H9 (cell line): ENCODE measurements at regions not wholly inside any gene's neighbourhood (a gene's known extent, or its start where the extent isn't known, plus 50 kb on each side); places are given as distances from the start of the nearest gene placed in this dataset.

ENCODE experiments used
- DNase-seq: peaks from one replicate; pipeline ENCODE4 v3.0.0-alpha.2; 2017
- H2AFZ ChIP-seq: one replicate; pipeline ENCODE4 v1.6.1; 2013; ENCODE audit warnings: mild to moderate bottlenecking, low read length, control low read depth, moderate library complexity
- H2AK5ac ChIP-seq: 2 replicates; pipeline ENCODE4 v1.6.1; 2013; ENCODE audit warnings: low read length, control low read depth, mixed read lengths; ENCODE audit not compliant: insufficient read length
- H2BK120ac ChIP-seq: one replicate; pipeline ENCODE4 v1.6.1; 2013; ENCODE audit warnings: low read depth, mild to moderate bottlenecking, low read length, control low read depth, inconsistent platforms; ENCODE audit not compliant: poor library complexity, severe bottlenecking
- H2BK12ac ChIP-seq: 2 replicates; pipeline ENCODE4 v1.6.1; 2013; ENCODE audit warnings: low read length, control low read depth, mixed read lengths, low read depth; ENCODE audit not compliant: insufficient read length
- H2BK15ac ChIP-seq: 2 replicates; pipeline ENCODE4 v1.6.1; 2013; ENCODE audit warnings: low read depth, low read length, control low read depth
- H2BK20ac ChIP-seq: one replicate; pipeline ENCODE4 v1.6.1; 2013; ENCODE audit warnings: low read depth, mild to moderate bottlenecking, low read length, control low read depth, inconsistent platforms; ENCODE audit not compliant: poor library complexity, severe bottlenecking
- H2BK5ac ChIP-seq: 2 replicates; pipeline ENCODE4 v1.6.1; 2013; ENCODE audit warnings: low read length, control low read depth, mixed read lengths; ENCODE audit not compliant: insufficient read length
- H3K14ac ChIP-seq: 2 replicates; pipeline ENCODE4 v1.6.1; 2013; ENCODE audit warnings: low read length, control low read depth; ENCODE audit not compliant: insufficient read depth
- H3K18ac ChIP-seq: 2 replicates; pipeline ENCODE4 v1.6.1; 2013; ENCODE audit warnings: low read depth, mild to moderate bottlenecking, mixed read lengths, low read length, control low read depth; ENCODE audit not compliant: insufficient read length
- H3K23ac ChIP-seq: 2 replicates; pipeline ENCODE4 v1.6.1; 2013; ENCODE audit warnings: low read length, control low read depth, mixed read lengths, low read depth; ENCODE audit not compliant: insufficient read length
- H3K23me2 ChIP-seq: 2 replicates; pipeline ENCODE4 v1.6.1; 2013; ENCODE audit warnings: low read depth, mild to moderate bottlenecking, mixed read lengths, low read length, control low read depth; ENCODE audit not compliant: insufficient read length, poor library complexity, severe bottlenecking
- H3K27ac ChIP-seq: 2 replicates; pipeline ENCODE4 v1.5.1; 2013; ENCODE audit warnings: low read length, control low read depth, mixed read lengths, low read depth; ENCODE audit not compliant: insufficient read length
- H3K27me3 ChIP-seq: 2 replicates; pipeline ENCODE4 v1.6.1; 2013; ENCODE audit warnings: low read length, control low read depth, inconsistent platforms; ENCODE audit not compliant: insufficient read depth
- H3K4ac ChIP-seq: 2 replicates; pipeline ENCODE4 v1.6.1; 2013; ENCODE audit warnings: low read depth, mild to moderate bottlenecking, control low read depth, inconsistent platforms, low read length, moderate library complexity
- H3K4me1 ChIP-seq: 2 replicates; pipeline ENCODE4 v1.6.1; 2013; ENCODE audit warnings: low read length, control low read depth, inconsistent platforms; ENCODE audit not compliant: insufficient read depth
- H3K4me2 ChIP-seq: 2 replicates; pipeline ENCODE4 v1.6.1; 2013; ENCODE audit warnings: low read length, control low read depth, mixed read lengths; ENCODE audit not compliant: insufficient read length, insufficient read depth
- H3K56ac ChIP-seq: 2 replicates; pipeline ENCODE4 v1.6.1; 2013; ENCODE audit warnings: low read depth, mild to moderate bottlenecking, mixed read lengths, low read length, control low read depth; ENCODE audit not compliant: insufficient read length
- H3K79me1 ChIP-seq: 2 replicates; pipeline ENCODE4 v1.6.1; 2013; ENCODE audit warnings: low read depth, mild to moderate bottlenecking, moderate library complexity, low read length, control low read depth, inconsistent platforms; ENCODE audit not compliant: insufficient read depth, poor library complexity, severe bottlenecking
- H3K79me2 ChIP-seq: 2 replicates; pipeline ENCODE4 v1.6.1; 2013; ENCODE audit warnings: low read length, control low read depth, inconsistent platforms; ENCODE audit not compliant: insufficient read depth
- H3K9ac ChIP-seq: 2 replicates; pipeline ENCODE4 v1.6.1; 2013; ENCODE audit warnings: low read length, control low read depth, mixed read lengths; ENCODE audit not compliant: insufficient read length; ENCODE audit errors: extremely low read depth
- H3K9me3 ChIP-seq: one replicate; pipeline ENCODE4 v1.6.1; 2013; ENCODE audit warnings: low read depth, low read length, inconsistent platforms; ENCODE audit not compliant: control insufficient read depth
- H3T11ph ChIP-seq: one replicate; pipeline ENCODE4 v1.6.1; 2013; ENCODE audit warnings: mild to moderate bottlenecking, low read length, control low read depth, inconsistent platforms
- H4K20me1 ChIP-seq: one replicate; pipeline ENCODE4 v1.6.1; 2013; ENCODE audit not compliant: control insufficient read depth, insufficient read length, insufficient read depth
- H4K5ac ChIP-seq: 2 replicates; pipeline ENCODE4 v1.6.1; 2013; ENCODE audit warnings: low read depth, mild to moderate bottlenecking, mixed read lengths, low read length, control low read depth; ENCODE audit not compliant: insufficient read length
- H4K8ac ChIP-seq: replicated peaks from 2 replicates; pipeline ENCODE4 v1.6.1; 2013; ENCODE audit warnings: low read length, control low read depth, mixed read lengths, low read depth; ENCODE audit not compliant: insufficient read length
- H4K91ac ChIP-seq: 2 replicates; pipeline ENCODE4 v1.6.1; 2013; ENCODE audit warnings: low read depth, mild to moderate bottlenecking, moderate library complexity, mixed read lengths, low read length, control low read depth; ENCODE audit not compliant: insufficient read length
- H3K27ac Mint-ChIP-seq, 3 experiments: 2 replicates in 2 of 3; 3 replicates in 1 of 3; pipeline ENCODE4 v1.8.0; 2020 to 2021; ENCODE audit warnings: mixed read lengths in 3 of 3, mild to moderate bottlenecking in 1 of 3, moderate library complexity in 1 of 3
- H3K27me3 Mint-ChIP-seq: 2 replicates; pipeline ENCODE4 v1.8.0; 2021; ENCODE audit warnings: low read depth, mild to moderate bottlenecking, moderate library complexity, mixed read lengths
- H3K36me3 Mint-ChIP-seq, 3 experiments: 2 replicates in 2 of 3; 3 replicates in 1 of 3; pipeline ENCODE4 v1.8.0; 2020 to 2021; ENCODE audit warnings: low read depth in 3 of 3, mixed read lengths in 3 of 3; ENCODE audit not compliant: insufficient read depth in 1 of 3
- H3K4me1 Mint-ChIP-seq, 2 experiments: 2 replicates each; pipeline ENCODE4 v1.8.0; 2020; ENCODE audit warnings: mixed read lengths in 2 of 2
- H3K4me3 Mint-ChIP-seq, 2 experiments: 2 replicates in 1 of 2; 3 replicates in 1 of 2; pipeline ENCODE4 v1.8.0; 2020 to 2021; ENCODE audit warnings: mild to moderate bottlenecking in 2 of 2, mixed read lengths in 2 of 2, moderate library complexity in 1 of 2
- H3K9me3 Mint-ChIP-seq, 2 experiments: 2 replicates in 1 of 2; 3 replicates in 1 of 2; pipeline ENCODE4 v1.8.0; 2020; ENCODE audit warnings: mild to moderate bottlenecking in 2 of 2, mixed read lengths in 2 of 2, moderate library complexity in 1 of 2
- whole genome bisulfite sequencing: extraction: QIAGEN DNeasy Blood & Tissue Kit; methylation state at CpG from one replicate; pipeline ENCODE4 v1.1.7; 2013; ENCODE audit warnings: missing lambda C conversion rate, low lambda C conversion rate, mixed read lengths; ENCODE audit not compliant: insufficient read length; ENCODE audit errors: extremely low coverage; 5-methylcytosine and 5-hydroxymethylcytosine counted together
- TF ChIP-seq, protein P1 (sequence below): fragments of 200-600 bp; sonication (generic); conservative IDR thresholded peaks from 3 replicates; pipeline ENCODE4 v1.8.0; 2021; ENCODE audit warnings: antibody characterized with exemption, mild to moderate bottlenecking

DNA sequence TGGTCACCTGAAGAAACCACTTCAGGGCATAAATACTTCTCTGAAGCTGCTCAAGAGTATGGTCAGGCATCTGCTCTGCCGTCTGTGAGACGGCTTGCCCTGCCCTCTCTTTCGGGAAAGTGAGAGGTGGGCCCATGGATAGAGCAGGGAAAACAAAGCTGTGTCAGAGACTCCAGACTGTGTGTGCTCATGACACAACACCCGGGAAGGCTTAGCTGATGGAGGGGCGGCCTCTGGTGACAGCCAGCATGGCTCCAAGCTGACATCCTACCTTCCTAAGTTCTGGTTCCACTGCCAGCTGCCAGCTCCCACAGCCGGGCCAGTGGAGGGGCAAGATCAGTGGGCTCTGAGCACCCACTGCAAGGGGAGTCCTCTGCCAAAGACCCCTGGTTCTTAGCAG lies 215.3 kb downstream of the ANKRD30B start:
- no peak overlapping the region for H2AK5ac ChIP-seq
- no peaks in the 10 kb centered on the region for H3K4me1 ChIP-seq
- no peak overlapping the region for H2BK12ac ChIP-seq
- H4K20me1 ChIP-seq: no peaks in the 10 kb centered on the region
- no peak overlapping the region for H2AFZ ChIP-seq
- no peak overlapping the region for H3K18ac ChIP-seq
- no peak overlapping the region for H3T11ph ChIP-seq
- no peaks in the 10 kb centered on the region for H3K4me1 Mint-ChIP-seq
- H3K56ac ChIP-seq: no peak overlapping the region
- H3K27ac ChIP-seq: no peak overlapping the region
- H3K14ac ChIP-seq: no peak overlapping the region
- no peaks in the 10 kb centered on the region for H3K79me2 ChIP-seq
- no peak overlapping the region for H2BK120ac ChIP-seq
- H4K91ac ChIP-seq: no peak overlapping the region
- H2BK20ac ChIP-seq: no peak overlapping the region
- H3K9me3 ChIP-seq: peaks cover 73% of the 10 kb centered on the region
- H3K9me3 Mint-ChIP-seq: peaks cover 0 to 42% of the 10 kb centered on the region in 2 experiments
- H3K4me3 Mint-ChIP-seq: no peak overlapping the region
- no peak overlapping the region for H3K9ac ChIP-seq
- H3K79me1 ChIP-seq: no peaks in the 10 kb centered on the region
- H3K4ac ChIP-seq: no peak overlapping the region
- H2BK15ac ChIP-seq: no peak overlapping the region
- no peak overlapping the region for H2BK5ac ChIP-seq
- TF ChIP-seq, protein P1, sequence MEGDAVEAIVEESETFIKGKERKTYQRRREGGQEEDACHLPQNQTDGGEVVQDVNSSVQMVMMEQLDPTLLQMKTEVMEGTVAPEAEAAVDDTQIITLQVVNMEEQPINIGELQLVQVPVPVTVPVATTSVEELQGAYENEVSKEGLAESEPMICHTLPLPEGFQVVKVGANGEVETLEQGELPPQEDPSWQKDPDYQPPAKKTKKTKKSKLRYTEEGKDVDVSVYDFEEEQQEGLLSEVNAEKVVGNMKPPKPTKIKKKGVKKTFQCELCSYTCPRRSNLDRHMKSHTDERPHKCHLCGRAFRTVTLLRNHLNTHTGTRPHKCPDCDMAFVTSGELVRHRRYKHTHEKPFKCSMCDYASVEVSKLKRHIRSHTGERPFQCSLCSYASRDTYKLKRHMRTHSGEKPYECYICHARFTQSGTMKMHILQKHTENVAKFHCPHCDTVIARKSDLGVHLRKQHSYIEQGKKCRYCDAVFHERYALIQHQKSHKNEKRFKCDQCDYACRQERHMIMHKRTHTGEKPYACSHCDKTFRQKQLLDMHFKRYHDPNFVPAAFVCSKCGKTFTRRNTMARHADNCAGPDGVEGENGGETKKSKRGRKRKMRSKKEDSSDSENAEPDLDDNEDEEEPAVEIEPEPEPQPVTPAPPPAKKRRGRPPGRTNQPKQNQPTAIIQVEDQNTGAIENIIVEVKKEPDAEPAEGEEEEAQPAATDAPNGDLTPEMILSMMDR: no peak
- H4K8ac ChIP-seq: no peak overlapping the region
- peaks cover 0 to 25% (median 16%) of the 10 kb centered on the region in 3 experiments; a peak in 5 of 7 replicates for H3K36me3 Mint-ChIP-seq
- peaks cover 2% of the 10 kb centered on the region for H3K27me3 Mint-ChIP-seq
- no peaks in the 10 kb centered on the region for H3K23me2 ChIP-seq
- H3K23ac ChIP-seq: no peak overlapping the region
- no peak overlapping the region for H3K4me2 ChIP-seq
- no peaks in the 10 kb centered on the region for H3K27me3 ChIP-seq
- no peak for DNase-seq
- no peak overlapping the region for H4K5ac ChIP-seq
- WGBS: no CpG with 5 or more reads among the region's 6 CpGs
- no peak overlapping the region for H3K27ac Mint-ChIP-seq
